HG03159 (cell line): ENCODE measurements at regions not wholly inside any gene's neighbourhood (a gene's known extent, or its start where the extent isn't known, plus 50 kb on each side); places are given as distances from the start of the nearest gene placed in this dataset.

Source experiments
- ATAC-seq: cut with Tn5 transposase; IDR thresholded peaks from one replicate; pipeline ENCODE4 v1.9.1; 2021; ENCODE audit warnings: mild to moderate bottlenecking, moderate library complexity; ENCODE audit not compliant: unreplicated experiment

GRCh38 chr10:44245601-44245938 lies 139.3 kb downstream of the CXCL12 start:
- no peak for ATAC-seq

DNA sequence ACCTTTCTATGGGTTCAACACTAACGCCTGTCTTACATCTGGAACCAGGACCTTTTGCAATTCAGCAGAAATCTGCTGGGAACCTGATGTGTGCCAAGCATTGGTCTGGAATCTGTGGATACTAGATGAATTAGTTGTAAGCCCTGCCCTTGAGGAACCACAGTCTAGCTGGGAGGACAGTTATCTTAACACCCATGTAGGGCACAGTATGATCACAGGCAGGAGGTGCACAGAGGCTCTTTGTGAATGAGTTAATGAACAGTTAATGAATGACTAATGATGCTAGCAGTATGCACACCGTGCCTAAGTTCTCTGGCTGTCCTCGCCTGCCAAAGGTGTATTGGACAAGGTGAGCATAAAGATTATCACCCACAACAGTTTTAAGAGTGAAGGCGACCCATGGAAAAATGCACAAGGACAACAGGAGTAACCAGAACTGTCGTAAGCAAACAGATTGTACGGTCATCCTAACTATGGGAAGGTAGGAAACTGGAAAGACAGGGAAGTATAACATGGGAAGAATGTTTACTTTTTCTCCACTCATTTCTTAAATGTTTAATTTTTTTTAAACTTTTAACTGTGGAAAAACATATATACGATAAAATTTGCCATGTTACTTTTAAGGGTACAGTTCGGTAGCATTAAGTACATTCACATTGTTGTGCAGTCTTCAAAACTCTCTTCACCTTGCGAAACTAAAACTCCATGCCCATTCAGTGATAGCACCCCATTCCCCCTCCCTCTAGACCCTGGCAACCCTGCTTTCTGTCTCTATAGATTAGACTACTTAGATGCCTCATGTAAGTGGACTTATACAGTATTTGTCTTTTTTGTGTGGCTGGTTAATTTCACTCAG lies 139.9 kb downstream of the CXCL12 start:
- ATAC-seq: no peak

GRCh38 chr10:44243851-44244510 lies 140.9 kb downstream of the CXCL12 start:
- no peak for ATAC-seq

DNA sequence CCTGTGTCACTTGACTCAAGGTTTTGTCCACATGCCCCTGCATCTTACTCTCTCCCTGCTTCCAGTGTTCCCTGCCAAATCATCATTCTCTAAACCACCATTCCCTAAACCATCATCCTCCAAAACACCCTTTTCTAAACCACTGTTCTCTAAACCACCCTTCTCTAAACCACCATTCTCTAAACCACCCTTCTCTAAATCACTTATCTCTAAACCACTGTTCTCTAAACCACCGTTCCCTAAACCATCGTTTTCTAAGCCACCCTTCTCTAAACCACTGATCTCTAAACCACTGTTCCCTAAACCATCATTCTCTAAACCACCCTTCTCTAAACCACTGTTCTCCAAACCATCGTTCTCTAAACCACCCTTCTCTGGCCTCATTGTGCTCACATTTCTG lies 142.1 kb downstream of the CXCL12 start:
- no peak for ATAC-seq

DNA sequence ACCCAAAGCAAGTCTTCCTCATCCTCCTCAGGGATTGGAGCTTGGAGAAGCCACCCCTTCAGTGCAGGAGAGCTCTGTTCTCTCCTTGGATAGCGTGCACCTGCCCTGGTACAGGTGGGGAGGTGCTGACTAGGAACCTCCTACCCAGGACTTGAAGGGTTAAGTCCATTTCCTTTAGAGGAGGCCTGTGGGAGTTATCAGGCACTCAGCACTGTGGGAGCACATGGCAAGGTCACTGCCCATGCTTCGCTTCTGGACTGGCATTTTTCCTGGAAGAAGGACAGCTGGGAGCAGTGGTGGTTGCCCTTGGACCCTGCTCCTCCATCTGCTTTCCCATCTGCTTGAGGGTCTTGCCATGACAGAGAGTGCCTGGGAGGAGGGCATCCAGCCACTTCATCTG lies 142.8 kb downstream of the CXCL12 start:
- ATAC-seq: no peak

DNA sequence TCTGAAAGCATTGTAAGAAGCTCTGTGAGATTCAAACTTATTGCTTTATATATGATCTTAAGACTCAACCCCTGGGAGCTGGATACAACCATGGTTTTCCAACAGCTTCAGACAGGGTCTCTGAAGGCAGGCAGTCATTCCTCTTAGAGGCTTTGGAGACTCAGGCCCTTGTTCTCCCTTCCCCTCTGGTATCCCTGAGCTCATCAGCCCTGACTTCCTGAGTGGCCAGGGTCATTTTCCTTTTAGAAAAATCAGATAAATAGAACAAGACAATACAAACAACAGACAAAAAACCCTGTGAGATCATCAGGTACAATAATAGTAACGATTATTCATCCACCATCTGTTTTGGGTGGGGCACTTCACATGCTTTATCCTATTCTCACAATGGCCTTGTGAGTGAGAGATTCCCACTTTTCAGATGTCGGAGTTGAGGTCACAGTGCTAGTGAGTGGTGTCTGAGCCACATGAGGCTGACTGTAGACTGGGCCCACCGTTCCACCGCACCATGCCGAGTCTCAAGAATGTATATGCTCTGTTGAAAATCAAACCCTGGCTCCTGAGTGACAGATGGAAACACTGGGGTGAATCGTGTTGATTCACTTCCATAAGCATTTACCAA lies 144.2 kb downstream of the CXCL12 start:
- no peak for ATAC-seq

GRCh38 chr10:44238212-44238611 lies 146.7 kb downstream of the CXCL12 start:
- ATAC-seq: no peak

DNA sequence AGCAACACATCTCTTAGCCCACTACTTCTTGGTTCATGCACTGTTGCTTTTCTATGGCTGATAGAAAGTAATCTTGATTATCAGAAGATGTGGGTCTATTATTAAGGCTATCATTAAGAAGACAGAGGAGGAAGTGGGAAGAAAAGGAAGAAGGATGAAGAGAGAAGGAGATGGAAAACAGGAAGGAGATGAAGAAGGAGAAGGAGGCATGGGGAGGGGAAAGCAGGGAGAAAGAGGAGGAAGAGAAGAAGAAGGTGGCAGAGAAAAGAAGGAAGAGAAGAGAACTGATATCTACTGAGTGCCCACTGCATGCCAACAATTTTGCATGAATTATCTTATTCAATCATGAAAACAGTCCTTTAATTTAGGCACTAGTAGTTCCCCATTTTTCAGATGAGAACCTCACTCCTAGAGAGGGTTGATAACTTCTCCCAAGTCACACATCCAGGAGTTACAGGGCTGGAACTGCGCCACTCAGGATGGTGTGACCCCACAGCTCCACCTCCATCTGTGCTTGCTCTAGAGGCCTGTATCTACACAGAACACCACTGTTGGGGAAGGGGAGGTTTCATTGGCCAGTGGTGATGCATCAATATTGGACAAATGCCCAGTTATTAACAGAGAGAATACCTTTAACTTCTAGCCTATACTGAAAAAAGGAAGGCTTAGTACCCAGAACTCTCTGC lies 147.4 kb downstream of the CXCL12 start:
- no peak for ATAC-seq

DNA sequence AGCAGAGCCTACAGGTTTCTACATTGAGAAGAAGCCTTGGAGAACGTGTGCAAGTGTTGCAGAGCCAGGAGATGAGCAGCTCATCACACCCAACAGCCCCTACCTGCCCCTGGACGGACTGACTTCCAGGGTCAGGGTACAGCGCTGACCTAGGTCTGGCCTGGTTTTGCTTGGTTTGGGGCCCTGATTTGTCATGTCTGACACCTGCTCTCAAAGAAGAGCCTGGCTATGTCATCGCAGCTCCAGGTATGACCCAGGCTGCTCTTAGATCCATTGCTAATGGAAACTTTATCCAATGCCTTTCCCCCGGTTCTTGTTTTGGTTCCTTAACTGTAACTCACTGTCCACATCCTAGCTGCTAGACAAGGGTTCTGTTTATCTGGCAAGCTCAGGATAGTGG lies 149.5 kb downstream of the CXCL12 start:
- ATAC-seq: no peak

DNA sequence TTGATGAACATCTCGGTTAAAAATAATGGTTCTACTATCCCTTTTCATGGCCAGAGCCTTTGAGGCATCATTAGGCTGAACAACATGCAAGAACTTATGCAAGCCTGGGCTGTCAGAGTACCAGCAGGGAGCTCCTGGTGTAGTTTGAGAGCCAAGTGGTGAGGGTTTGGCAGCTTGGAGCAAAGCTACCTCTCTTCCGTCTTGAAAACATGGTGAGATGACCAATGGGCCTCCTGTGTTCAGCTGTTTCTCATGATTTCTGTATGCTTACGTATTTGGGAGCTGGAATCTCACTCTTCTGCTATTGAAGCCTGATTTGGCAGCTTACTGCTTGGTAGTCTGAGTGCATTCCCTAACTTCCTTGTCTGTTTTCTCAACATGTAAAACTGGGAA lies 150.4 kb downstream of the CXCL12 start:
- no peak for ATAC-seq

GRCh38 chr10:44233561-44234482 lies 151.1 kb downstream of the CXCL12 start:
- ATAC-seq: no peak

DNA sequence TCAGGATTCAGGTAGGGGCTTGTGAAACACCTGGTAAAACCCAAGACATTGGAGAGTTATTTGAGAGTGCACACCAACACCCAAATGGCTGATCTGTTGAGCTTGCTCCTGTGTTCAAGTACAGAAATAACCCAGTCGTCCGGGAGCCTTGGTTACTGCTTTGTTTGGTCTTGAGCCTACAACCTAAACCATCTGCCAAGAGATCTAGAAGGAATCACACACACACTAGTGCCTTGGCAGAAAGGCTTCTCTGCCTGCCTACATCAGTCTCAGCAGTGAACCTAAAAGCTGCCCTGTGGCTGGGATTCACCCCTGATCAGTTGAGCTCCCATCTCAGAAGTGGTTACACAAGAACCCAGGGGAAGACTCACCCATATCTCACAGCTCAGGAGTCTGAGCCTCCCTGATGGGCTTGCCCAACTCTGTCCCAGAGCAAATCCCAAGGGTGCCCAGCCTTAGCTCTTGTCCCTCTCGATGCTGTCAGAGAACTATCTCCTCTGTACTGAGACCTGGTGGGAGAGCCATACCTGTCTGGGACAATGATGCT lies 167.6 kb downstream of the CXCL12 start:
- no peak for ATAC-seq

DNA sequence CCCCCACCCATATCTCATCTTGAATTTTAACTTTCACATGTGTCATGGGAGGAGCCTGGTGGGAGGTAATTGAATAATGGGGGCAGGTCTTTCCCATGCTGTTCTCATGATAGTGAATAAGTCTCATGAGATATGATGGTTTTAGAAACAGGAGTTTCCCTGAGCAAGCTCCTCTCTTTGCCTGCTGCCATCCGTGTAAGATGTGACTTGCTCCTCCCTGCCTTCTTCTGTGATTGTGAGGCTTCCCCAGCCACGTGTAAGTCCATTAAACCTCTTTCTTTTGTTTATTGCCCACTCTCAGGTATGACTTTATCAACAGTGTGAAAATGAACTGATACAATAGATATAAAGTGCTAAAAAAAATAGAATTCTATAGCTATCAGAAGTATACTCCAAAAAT lies 168.8 kb downstream of the CXCL12 start:
- ATAC-seq: no peak

DNA sequence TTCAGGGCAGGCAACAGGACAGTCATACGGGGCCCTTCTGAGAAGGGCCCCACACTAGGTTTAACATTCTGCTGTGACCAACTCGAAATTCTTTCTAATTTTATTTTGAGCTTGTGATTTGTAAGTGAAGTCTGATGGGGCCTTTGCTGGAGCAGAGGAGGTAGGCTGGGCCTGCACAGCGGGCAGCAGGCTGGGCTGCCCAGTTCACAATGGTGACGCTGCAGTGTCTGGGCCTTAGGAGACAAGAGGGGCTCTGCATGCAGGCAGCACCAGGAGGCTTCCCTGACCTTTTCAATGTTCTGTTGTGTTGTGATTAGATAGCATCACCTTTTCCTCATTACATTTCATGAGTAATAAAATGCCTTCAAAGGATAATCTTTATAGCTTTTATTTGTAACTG lies 175.1 kb downstream of the CXCL12 start:
- no peak for ATAC-seq

DNA sequence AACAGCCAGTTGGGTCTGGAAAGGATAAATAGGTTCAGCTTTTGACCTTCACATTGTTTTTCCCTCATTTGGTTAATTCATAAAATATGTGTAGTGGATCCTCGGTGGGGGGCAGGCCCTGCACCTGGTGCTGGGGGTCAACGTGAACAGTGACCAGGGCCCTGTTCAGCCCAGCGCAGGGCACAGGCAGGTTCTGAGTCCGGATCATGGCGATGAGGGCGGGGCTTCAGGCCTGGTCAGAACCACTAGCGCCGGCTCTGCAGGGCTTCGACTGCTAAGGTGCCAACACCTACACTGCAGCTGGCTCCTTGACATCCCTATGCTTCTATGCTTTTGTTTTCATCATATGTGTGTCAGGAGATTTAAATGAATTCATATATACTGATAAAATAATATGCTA lies 177.7 kb downstream of the CXCL12 start:
- ATAC-seq: no peak

DNA sequence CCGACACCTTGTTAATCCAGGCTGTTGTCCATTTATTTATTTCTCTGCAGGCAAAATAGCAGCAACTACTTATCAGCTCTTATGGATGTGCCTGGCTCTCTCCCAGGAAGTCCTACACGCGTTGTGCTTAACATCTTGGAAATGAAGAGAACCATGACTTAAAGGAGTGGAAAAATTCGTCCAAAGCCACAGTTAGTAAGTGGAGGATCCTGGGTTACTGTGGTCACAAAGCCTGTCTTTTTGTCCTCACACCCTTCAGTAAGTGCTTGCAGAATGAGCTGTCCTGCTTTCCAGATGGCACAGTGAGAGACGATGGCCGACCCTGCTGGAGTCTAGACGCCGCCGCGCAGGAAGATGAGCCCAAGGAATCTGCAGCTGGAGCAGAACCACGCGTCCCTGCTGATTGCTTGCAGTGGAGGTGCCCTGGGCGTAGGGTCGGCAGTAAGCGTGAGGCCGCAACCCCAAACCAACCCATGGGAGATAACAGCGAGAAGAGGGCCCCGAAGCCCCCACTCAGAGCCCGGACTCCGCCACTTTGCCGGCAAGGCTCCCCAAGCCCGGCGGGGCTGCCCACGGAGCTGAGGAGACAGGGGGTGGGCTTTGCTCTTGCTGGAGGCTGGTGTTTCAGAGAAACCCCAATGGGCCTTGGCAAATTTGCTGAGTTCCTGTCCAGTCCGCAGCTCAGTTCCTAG lies 178.6 kb downstream of the CXCL12 start:
- no peak for ATAC-seq

DNA sequence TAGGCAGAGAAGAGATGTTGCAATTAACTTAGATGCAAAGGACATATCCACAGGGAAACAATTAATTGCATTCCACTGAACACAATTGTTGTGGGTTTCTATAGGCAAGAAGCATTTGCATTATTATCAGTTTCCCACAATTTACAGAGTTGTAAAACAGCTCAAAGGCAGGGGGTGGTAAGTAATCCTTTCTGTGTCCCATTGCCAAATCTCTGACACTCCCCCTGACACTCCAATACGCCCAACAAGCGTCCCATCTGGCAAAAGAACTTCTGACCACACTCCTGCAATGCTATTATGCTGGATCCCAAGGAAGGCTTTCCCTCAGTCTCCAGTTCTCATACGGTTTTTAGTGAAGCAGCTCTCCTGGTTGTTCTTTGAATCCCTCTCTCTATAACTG lies 179.8 kb downstream of the CXCL12 start:
- no peak for ATAC-seq

DNA sequence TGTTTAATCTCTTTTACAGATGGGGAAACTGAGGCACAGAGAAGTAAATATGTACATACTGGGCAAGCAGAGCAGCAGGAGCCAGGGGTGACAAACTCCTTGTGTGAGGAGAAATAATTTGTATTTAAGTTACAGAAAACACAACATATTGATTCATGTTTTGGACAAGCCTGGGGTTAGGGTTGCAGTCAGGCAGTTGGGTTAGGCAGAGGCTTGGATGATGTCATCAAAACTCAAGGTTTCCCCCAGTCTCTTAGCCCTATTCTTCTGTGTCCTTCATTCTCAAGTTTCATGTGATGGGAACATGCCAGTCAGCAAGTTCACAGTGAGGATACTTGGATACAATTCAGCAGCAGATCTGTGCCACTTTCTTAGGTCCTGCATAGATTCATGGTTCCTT lies 181.4 kb downstream of the CXCL12 start:
- ATAC-seq: no peak

- no peak for ATAC-seq
Observed at GRCh38 chr10:44202952-44203351, 181.9 kb downstream of the CXCL12 start.

GRCh38 chr10:44201656-44202055 lies 183.2 kb downstream of the CXCL12 start:
- no peak for ATAC-seq
